Thyroid gland (tissue), 4 donors: ENCODE measurements at regions not wholly inside any gene's neighbourhood (a gene's known extent, or its start where the extent isn't known, plus 50 kb on each side); places are given as distances from the start of the nearest gene placed in this dataset.

Source experiments
- CTCF ChIP-seq, 6 experiments: fragments of 200-600 bp in 3 of 6; fragments of 450-650 bp in 3 of 6; sonication (generic) in 3 of 6; IDR thresholded peaks; one replicate each; pipeline ENCODE4 v1.5.1; 2016 to 2019; ENCODE audit warnings: antibody characterized with exemption in 6 of 6, mild to moderate bottlenecking in 2 of 6, inconsistent platforms in 1 of 6, moderate library complexity in 1 of 6
- POLR2A ChIP-seq, 2 donors: fragments of 450-650 bp; IDR thresholded peaks; one replicate each; pipeline ENCODE4 v1.6.1; 2017; ENCODE audit warnings: antibody characterized with exemption in 2 of 2, mild to moderate bottlenecking in 2 of 2, moderate library complexity in 1 of 2

- TF ChIP-seq CTCF (IDR thresholded peaks at IDR 0.05), result no peak
- no peak for TF ChIP-seq POLR2A (IDR thresholded peaks at IDR 0.05)
These were observed 183.9 kb upstream of the VRK2 start for GRCh38 chr2:57862727-57863126.
